GM21576 (cell line): ENCODE measurements at regions not wholly inside any gene's neighbourhood (a gene's known extent, or its start where the extent isn't known, plus 50 kb on each side); places are given as distances from the start of the nearest gene placed in this dataset.
"Not testable (repeated sequence)": the region's sequence is repeated elsewhere in the genome, so short reads cannot be mapped to it uniquely, and the experiment has no call there.

ENCODE experiments used
- ATAC-seq: cut with Tn5 transposase; IDR thresholded peaks from one replicate; pipeline ENCODE4 v1.9.1; 2021; ENCODE audit warnings: mild to moderate bottlenecking, moderate library complexity; ENCODE audit not compliant: unreplicated experiment

GRCh38 chr16:29115802-29116141 lies 130.9 kb downstream of the LAT start:
- not testable (repeated sequence) for ATAC-seq

DNA sequence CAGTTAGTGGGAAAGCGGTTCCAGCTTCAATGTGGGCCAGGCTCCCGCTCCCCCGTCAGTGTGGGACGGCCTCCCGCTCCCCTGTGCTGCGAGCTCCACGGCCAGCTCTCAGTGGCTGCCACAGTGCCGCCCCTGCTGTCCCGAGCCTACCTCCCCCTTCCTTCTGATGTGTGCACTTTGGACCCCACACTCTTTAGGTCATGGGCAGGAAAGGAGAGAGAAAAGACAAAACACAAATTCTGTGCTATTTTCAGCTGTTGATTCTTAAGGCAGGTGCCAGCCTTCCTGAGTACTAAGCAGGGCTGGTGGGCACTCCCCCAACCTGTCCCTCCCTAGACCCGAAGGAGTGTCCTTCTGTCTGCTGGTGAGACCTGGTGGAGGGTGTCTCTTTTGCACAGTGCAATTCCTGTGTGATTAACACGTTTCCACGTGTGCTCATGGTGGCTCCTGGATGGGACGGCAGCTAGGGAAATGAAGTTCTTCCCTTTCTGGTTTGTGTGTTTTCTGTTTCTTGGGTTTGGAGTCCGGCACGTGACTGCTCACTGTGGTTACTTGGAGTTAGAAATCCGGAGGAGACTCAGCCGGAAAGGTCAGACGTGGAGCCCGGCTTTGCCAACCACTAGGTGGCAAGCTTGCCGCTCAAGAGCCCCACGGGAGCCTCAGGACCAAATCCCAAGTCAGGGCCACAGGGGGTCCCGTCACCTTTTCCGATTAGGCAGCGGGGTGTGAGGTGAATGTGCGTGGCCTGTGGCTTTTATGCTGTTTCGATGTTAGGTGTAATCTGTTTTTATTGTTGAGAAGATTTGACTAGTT lies 130.3 kb downstream of the LAT start:
- ATAC-seq, result not testable (repeated sequence)

DNA sequence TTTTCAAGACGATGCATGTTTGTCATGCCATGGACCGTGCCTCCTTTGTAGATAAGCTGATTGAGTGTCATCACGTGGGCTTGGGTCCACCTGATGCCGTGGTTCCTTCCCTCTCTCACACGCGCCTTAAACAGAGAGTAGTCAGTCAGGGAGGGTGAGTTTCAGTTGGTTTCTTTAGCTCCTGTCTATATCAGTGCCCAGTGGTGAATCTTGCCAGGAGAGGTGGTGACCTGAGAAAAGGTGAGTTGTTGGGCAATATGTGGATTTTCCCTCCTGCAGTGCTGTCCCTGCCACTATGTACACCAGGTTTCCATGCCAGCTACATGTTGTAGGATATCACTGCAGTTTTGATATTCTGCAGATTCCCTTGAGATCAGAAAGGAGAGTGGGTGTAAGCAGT lies 129.7 kb downstream of the LAT start:
- ATAC-seq, result no peak

DNA sequence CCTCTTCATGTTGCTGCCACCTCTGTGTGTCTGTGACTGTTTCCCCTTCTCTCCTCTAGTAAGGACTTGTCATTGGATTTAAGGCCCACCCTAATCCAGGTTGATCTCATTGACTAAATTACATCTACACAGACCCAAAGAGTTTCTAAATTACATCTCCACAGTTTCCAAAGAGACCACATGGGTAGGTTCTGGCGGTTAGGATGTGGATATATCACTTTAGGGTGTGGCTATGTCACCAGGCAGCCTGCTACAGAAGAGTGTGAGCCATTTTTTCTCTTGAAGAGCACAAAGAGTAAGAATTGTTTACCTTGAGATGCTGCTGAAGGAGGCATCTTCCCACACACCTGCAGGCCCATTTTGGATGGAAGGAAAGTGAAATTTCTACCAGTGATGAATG lies 128.6 kb downstream of the LAT start:
- not testable (repeated sequence) for ATAC-seq

DNA sequence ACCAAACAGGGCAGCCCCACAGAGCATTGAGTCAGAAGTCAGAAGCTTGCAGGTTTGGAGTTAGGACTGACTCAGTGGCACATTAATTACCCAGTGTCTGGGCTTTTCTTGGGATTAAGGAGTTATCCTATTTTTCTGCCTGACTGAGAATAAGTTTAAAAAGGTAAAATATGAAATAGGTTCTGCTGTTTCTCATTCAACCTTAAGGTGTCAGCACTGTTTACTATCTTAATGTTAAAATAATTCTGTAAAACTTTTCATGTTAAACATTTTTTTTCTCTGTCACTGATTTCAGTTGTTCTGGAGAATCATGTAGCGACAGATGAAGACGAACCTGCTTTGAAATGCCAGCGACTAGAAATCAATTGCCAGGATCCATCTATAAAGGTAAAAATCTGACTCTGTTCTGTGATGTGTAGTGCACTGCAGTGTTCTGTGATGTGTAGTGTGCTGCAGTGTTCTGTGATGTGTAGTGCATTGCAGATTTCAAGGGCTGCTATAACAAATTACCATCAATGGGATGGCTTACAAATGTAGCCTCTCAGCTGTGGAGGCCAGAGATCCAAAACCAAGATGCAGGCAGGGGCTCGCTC lies 128.0 kb downstream of the LAT start:
- ATAC-seq, result no peak

DNA sequence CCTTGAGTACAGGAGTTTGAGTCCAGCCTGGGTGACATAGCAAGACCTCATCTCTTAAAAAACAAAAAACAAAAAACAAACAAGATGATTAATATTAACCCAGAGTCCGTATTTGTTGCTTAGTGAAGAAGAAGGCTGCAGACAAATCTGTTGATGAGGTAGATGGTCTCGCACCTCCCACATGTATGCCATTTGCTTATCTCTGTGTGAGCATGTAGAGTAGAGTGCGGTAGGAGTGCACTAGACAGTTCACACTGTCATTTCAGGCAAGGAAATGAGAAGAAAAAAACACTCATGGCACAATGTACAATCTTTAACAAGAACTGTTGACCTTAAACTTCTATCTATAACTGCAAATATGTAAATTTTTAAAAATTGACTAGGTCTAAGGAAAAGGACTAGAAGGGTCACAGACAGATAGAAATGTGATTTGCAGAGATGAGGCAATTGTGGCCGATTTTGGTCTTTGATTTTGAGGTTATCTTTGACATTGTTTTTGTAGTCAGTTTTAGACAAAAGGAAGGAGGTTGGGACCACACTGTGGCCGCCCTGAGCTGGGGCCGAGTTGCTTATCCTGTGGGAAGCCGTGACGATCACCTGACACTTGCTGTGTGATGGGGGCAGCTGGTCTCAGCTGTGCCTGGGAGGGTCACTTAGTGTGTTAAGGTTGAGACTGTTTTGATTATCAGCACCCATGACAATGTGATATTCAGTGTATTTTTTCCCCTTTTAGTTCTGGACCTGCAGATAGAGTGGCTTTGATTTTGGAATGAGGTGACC lies 127.2 kb downstream of the LAT start:
- not testable (repeated sequence) for ATAC-seq

DNA sequence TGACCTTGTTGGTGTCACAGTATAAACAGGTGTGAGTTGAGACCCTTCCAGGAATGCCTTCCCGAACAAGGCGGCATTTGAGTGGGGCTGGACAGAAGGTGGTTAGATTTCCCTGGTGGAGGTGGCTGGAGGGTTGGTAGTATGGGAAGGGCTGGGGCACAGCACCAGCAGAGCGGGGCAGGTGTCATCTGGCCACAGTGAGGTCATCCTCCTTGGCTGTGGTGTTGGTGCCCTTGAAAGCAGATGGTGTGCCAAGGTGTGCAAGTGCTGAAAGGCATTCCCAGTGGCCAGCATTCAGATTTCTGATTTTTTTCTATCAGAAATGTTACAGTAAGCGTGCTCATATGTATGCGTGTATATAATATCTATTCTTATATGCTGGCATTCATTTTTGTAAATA lies 126.6 kb downstream of the LAT start:
- ATAC-seq, result no peak

DNA sequence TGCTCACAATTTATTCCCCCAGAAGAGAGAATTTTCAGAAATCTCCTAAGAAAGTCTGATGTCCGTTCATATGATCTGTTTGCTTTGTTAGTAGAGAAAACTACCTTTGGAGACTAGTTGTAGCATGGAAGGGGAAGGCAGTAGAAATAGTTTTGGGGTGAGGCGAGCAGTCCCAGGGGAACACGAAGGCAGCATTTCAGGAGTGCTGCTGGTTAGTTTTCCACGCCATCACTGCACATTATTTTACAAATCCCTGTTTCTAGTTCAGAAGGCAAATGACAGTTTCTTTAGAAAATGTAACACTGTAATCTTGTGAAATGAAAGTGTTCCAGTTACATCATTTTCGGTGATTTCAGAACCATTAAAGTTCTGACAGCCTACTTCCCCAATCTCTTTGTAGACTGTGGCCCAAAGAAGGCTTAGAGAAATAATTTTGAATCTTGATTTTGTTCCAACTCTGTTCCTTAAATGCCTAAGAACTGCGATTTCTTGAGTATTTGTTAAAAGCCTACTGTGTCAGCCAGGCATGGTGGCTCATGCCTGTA lies 123.8 kb downstream of the LAT start:
- not testable (repeated sequence) for ATAC-seq

DNA sequence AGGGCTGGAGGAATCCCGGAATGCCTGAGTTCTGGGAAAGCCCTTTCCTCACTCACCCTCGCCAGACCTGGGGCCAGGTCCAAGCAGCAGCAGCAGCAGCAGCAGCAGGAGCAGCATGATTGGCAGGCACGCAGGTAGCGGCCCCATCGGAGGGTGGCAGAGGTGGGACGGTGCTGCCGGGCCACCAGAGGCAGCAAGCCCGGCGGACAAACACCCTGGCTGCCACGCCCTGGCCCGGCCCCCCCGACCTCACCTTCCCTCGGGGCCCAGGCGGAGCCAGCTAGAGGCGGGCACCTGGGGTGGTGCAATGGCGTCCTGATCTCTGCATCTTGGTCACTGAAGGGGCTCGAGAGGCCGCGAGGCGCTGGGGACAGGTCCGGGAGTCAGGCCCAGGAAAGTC lies 122.4 kb downstream of the LAT start:
- no peak for ATAC-seq

DNA sequence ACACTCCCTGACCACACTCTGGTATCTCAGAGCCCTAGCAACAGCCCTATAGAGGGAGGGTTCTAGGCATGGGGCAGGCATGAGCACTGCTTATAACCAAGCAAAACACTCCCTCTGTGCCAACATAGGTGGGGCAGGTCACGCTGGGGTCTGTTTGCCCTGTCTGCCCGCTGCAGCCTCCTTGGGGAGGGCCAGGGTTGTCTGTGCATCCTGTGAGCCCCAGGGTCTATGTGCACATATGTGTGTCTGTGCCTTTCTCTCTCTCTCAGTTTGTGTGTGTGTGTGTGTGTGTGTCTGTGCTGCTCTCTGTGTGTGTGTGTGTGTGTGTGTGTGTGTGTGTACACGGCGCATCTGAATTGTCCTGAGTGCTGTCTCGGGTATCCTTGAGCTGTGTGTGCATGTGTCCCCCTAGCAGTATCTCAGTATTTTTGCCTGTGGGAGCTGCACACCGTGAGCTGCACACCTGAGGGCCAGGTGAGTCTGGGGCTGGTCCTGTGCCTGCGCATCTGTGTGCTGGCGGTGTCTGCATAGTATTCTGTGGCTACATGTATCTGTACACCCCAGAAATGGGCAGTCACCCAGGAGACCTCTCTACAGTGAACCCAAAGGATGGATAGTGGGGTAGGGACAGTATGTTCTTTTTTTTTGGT lies 121.5 kb downstream of the LAT start:
- not testable (repeated sequence) for ATAC-seq

- ATAC-seq, result not testable (repeated sequence)
These were observed 119.7 kb downstream of the LAT start for GRCh38 chr16:29104600-29104999.

DNA sequence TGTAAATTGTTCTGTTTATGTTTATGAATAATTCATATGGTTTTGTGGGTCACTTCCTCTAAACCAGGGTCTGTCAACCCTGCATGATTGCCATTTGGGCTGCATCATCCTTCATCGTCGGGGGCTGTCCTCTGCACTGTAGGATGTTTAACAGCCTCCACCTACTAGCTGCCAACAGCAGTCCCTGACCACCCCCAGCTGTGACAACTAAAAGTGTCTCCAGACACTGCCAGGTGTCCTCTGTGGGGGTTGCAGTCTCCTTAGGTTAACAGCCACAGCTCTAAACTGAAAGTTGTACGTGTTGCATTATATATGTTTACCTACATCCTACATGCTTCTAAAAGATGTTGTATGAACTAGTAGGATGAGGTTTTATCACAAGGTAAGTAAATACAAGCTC lies 113.1 kb downstream of the LAT start:
- ATAC-seq, result not testable (repeated sequence)

DNA sequence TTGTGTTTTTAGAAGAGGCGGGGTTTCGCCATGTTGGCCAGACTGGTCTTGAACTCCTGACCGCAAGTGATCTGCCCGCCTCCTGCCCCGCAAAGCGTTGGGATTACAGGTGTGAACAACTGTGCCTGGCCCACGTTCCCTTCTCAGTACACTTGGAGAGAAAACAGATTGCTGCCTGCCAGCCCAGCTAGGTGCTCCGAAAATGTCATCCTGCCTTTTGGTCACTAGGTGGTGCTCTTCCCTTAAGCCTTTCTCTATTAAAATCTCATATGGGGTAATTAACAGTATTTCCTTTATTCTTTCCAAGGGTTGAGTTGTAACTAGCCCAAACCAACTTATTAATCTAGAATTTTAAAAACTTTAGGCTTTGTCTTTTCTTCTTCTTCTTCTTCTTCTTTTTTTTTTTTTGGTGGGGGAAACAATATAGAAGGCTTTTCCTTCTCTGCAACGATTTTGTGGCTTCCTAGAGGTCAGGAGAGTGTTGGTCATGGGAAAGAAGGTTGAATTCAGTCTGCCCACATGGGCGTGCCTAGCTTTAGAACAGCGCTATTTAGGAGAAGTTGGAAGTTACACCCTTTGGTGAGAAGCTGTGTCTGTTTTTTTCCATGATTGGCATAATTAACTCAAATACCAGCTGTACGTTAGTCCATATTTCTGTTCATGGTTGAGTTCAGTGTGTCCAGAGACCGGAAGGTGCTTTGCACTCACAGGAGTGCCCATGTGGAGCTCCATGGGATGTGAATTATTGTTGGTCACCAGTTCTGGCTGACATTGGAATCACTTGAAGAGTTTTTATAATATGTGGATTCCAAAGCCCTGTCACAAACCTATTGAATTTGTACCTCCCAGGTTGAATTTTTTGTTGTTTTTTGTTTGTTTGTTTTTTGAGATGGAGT lies 110.1 kb downstream of the LAT start:
- ATAC-seq, result not testable (repeated sequence)

DNA sequence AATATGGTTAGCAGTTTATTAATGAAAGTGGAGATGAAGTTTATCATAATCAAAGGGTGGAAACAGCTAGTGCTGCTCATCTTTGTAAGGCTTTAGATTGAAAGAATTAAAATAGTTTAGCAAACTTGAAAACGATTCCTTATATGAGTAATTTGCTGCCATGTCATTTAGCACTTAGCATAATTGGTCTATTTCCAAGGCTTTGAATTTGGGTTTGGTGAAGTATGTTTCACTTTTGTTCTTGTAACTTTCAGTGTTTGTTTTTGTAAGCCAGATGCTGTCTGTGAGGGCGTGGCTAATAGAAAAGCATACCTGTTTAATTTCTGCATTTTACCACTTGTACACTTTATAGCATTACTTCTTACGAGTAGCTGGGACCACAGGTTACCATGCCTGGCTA lies 109.5 kb downstream of the LAT start:
- ATAC-seq, result not testable (repeated sequence)

GRCh38 chr16:29089679-29090078 lies 104.8 kb downstream of the LAT start:
- not testable (repeated sequence) for ATAC-seq

DNA sequence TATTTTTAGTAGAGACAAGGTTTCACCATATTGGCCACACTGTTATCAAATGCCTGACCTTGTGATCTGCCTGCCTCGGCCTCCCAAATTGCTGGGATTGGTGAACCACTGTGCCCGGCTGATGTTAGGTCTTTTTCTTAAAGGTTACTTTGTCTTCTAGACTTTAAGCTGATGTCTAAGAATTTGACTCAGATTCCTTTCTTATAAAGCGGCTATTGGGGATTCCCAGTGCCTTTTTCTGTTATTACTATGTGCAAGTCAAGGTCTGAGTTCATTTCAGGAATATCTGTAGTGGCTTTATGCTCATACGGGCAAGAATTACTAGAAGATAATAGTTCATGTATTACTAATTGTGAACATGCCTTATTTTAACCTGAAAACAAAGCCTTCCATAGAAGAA lies 102.8 kb downstream of the LAT start:
- ATAC-seq, result not testable (repeated sequence)

- ATAC-seq, result not testable (repeated sequence)
These were observed 97.2 kb downstream of the LAT start for GRCh38 chr16:29081829-29082639.

GRCh38 chr16:29074554-29075402 lies 89.9 kb downstream of the LAT start:
- not testable (repeated sequence) for ATAC-seq
